ENCODE measurements at regions not wholly inside any gene's neighbourhood (a gene's known extent, or its start where the extent isn't known, plus 50 kb on each side); places are given as distances from the start of the nearest gene placed in this dataset.

- no peak overlapping the region for H3K27ac Mint-ChIP-seq
- no peaks in the 10 kb centered on the region for H3K9me3 Mint-ChIP-seq
- ATAC-seq (no peak), DNase-seq (no peak)
- H3K27me3 Mint-ChIP-seq = peaks cover 17% of the 10 kb centered on the region
- no peak overlapping the region for H3K4me3 Mint-ChIP-seq
- no peaks in the 10 kb centered on the region for H3K4me1 Mint-ChIP-seq
Observed at GRCh38 chr11:33646629-33647028, 54.0 kb downstream of the C11orf91 start.

GRCh38 chr11:33646168-33646567 is 54.5 kb downstream of the C11orf91 start:
- Mint-ChIP-seq H3K9me3 (no peaks in the 10 kb centered on the region), H3K27me3 (peaks cover 15% of the 10 kb centered on the region)

DNA sequence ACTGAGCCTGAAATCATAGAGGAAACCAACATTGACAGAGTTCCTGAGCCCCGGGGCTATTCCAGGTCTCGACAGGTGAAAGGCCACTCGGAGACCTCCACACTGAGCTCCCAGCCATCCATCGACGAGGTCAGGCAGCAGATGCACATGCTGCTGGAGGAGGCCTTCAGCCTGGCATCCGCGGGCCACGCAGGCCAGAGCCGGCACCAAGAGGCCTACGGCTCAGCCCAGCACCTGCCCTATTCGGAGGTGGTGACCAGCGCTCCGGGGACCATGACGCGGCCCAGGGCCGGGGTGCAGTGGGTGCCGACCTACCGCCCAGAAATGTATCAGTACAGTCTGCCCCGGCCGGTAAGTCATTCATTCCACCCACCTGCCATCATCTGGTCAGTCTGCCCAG is 54.9 kb downstream of the C11orf91 start:
- no peaks in the 10 kb centered on the region for H3K9me3 Mint-ChIP-seq
- no peak for ATAC-seq

More at GRCh38 chr11:33646168-33646567, 54.5 kb downstream of the C11orf91 start:
- Mint-ChIP-seq H3K27ac (no peak overlapping the region), H3K4me1 (no peaks in the 10 kb centered on the region), H3K4me3 (no peak overlapping the region)
- ATAC-seq (no peak), DNase-seq (no peak)

GRCh38 chr11:33643167-33643824 is 57.3 kb downstream of the C11orf91 start:
- ATAC-seq (no peak), DNase-seq (no peak)
- H3K27me3 Mint-ChIP-seq = peaks cover 7% of the 10 kb centered on the region
- H3K9me3 Mint-ChIP-seq = no peaks in the 10 kb centered on the region
- H3K4me1 Mint-ChIP-seq = no peaks in the 10 kb centered on the region
- no peak overlapping the region for H3K4me3 Mint-ChIP-seq
- no peak overlapping the region for H3K27ac Mint-ChIP-seq

More for the DNA sequence above, 54.9 kb downstream of the C11orf91 start:
- Mint-ChIP-seq H3K4me3 (no peak overlapping the region), H3K4me1 (no peaks in the 10 kb centered on the region), H3K27me3 (peaks cover 12% of the 10 kb centered on the region), H3K27ac (no peak overlapping the region)
- DNase-seq = no peak

DNA sequence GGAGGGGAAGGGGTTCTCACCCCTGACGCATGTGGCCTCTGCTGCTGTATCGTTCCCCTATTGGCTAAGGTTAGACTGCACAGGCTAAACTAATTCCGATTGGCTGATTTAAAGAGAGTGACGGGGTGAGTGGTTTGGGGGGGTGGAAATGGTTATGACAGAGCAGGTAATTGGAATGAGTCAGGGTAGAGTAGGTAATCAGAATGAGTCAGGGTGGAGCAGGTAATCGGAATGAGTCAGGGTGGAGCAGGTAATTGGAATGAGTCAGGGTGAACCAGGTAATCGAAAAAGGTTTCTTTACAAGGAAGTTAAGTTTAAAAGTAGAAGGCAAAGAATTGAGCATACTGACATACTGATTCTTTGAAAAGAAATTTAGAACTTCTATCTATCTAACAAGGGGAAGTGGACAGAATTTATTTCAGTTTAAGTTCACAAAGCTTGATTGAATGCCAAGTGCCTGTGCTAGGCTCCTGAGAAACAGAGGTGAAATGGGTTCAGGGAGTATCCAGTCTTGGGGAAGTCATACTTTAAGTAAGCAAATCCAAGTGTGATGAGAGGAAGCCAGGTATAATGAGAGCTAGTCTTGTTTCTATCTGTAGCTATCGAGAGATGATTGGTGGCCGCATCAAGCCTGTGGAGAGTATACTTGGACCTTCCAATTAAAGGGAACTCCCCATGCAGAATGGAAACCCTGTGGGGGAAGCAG is 58.0 kb downstream of the C11orf91 start:
- Mint-ChIP-seq H3K27me3 (peaks cover 7% of the 10 kb centered on the region), H3K4me3 (no peak overlapping the region), H3K27ac (no peak overlapping the region), H3K9me3 (peaks cover 0 to 5% of the 10 kb centered on the region in 2 donors), H3K4me1 (no peaks in the 10 kb centered on the region)
- DNase-seq = no peak
- ATAC-seq = no peak

DNA sequence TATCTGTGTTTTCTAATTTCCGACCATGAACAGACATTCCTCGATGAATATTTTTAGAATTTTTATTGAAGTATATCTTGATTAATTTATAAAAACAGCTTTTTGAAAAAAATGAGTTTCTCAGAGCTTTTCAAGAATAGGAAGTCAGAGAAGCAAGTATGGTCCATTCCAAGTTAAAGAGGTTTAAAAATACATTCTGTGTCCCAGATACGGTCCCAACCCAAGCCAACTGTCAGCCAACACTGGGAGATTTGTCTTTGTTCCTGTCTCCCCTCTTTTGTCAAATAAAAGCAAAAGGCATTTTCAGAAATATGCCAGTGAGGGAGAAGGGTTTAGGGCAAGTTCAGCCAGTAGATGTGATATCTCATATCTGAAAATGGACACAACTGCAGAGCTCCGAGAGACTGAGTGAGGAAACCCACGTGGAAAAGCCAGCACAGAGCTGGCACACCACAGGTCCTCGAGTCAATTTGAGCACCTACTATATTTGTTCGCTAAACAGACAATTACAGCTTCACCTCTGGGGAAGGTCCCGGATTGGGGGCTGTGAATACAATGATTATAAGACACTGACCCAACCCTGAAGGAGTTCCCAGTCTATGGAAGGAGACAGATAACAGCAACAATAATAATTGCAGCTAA is 59.8 kb downstream of the C11orf91 start:
- no peak overlapping the region for H3K4me3 Mint-ChIP-seq
- DNase-seq (no peak), ATAC-seq (no peak)
- H3K9me3 Mint-ChIP-seq = peaks cover 0 to 5% of the 10 kb centered on the region in 2 donors
- H3K27me3 Mint-ChIP-seq = peaks cover 7% of the 10 kb centered on the region
- H3K27ac Mint-ChIP-seq = no peak overlapping the region
- H3K4me1 Mint-ChIP-seq = no peaks in the 10 kb centered on the region

DNA sequence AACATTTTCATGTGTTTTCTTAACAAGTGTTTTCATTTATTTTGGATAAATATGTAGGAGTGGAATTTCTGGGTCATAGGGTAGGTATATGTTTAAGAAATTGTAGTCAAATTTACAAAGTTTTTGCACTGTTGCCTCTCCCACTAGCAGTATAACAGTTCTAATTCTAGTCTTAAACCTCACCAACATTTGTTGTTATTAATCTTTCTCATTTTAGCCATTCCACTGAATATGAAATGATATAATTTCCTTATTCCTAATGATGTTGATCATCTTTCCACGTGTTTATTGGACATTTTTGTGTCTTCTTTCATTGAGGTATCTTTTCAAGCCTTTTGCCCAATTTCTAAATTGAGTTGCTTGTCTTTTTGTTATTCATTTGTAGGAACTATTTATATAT is 62.0 kb downstream of the C11orf91 start:
- H3K27me3 Mint-ChIP-seq = peaks cover 6% of the 10 kb centered on the region
- H3K4me1 Mint-ChIP-seq = no peaks in the 10 kb centered on the region
- no peak for DNase-seq

DNA sequence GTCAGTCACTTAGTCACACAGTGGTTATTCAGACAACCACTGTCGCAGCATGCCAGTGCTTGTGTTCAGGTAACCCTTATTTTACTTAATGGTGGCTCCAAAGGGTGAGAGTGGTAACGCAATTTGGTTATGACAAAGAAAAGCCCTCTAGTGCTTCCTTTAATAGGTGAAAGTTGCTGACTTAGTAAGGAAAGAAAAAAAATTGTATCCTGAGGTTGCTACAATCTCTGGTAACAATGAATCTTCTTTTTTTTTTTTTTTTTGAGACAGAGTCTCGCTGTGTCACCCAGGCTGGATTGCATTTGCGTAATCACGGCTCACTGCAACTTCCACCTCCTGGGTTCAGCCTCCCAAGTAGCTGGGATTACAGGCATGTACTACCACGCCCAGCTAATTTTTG is 64.5 kb downstream of the C11orf91 start:
- Mint-ChIP-seq H3K9me3 (peaks cover 5% of the 10 kb centered on the region in 2 donors), H3K27me3 (peaks cover 24% of the 10 kb centered on the region), H3K4me1 (no peaks in the 10 kb centered on the region), H3K27ac (no peak overlapping the region), H3K4me3 (no peak overlapping the region)
- ATAC-seq (no peak), DNase-seq (no peak)

More for the DNA sequence above, 62.0 kb downstream of the C11orf91 start:
- H3K27ac Mint-ChIP-seq = no peak overlapping the region
- no peak overlapping the region for H3K4me3 Mint-ChIP-seq
- ATAC-seq = no peak
- peaks cover 0 to 5% of the 10 kb centered on the region in 2 donors for H3K9me3 Mint-ChIP-seq

GRCh38 chr11:33635161-33635560 is 65.5 kb downstream of the C11orf91 start:
- Mint-ChIP-seq H3K9me3 (peaks cover 5 to 12% of the 10 kb centered on the region in 2 donors), H3K27me3 (peaks cover 26% of the 10 kb centered on the region), H3K4me1 (no peaks in the 10 kb centered on the region), H3K4me3 (no peak overlapping the region), H3K27ac (no peak overlapping the region)
- ATAC-seq = no peak
- DNase-seq = no peak

GRCh38 chr11:33634291-33634834 is 66.3 kb downstream of the C11orf91 start:
- Mint-ChIP-seq H3K27me3 (peaks cover 26% of the 10 kb centered on the region), H3K4me3 (no peak overlapping the region), H3K27ac (no peak overlapping the region), H3K9me3 (peaks cover 5 to 12% of the 10 kb centered on the region in 2 donors), H3K4me1 (no peaks in the 10 kb centered on the region)
- no peak for ATAC-seq
- no peak for DNase-seq

GRCh38 chr11:33633251-33634003 is 67.2 kb downstream of the C11orf91 start:
- H3K4me3 Mint-ChIP-seq = no peak overlapping the region
- peaks cover 5 to 12% of the 10 kb centered on the region in 2 donors for H3K9me3 Mint-ChIP-seq
- peaks cover 26% of the 10 kb centered on the region for H3K27me3 Mint-ChIP-seq
- no peak overlapping the region for H3K27ac Mint-ChIP-seq
- ATAC-seq (no peak), DNase-seq (no peak)
- H3K4me1 Mint-ChIP-seq = no peaks in the 10 kb centered on the region

- no peak for DNase-seq
- no peak for ATAC-seq
- Mint-ChIP-seq H3K27ac (no peak overlapping the region), H3K4me3 (no peak overlapping the region), H3K4me1 (no peaks in the 10 kb centered on the region), H3K27me3 (peaks cover 26% of the 10 kb centered on the region), H3K9me3 (peaks cover 0 to 12% of the 10 kb centered on the region in 2 donors)
Observed at GRCh38 chr11:33631749-33632091, 68.9 kb downstream of the C11orf91 start.

GRCh38 chr11:33630936-33631748 is 69.5 kb downstream of the C11orf91 start:
- Mint-ChIP-seq H3K9me3 (peaks cover 0 to 12% of the 10 kb centered on the region in 2 donors), H3K27ac (no peak overlapping the region), H3K4me1 (no peaks in the 10 kb centered on the region), H3K4me3 (no peak overlapping the region), H3K27me3 (peaks cover 26% of the 10 kb centered on the region)
- ATAC-seq (no peak), DNase-seq (no peak)

GRCh38 chr11:33624083-33624482 is 76.5 kb downstream of the C11orf91 start:
- Mint-ChIP-seq H3K4me3 (no peak overlapping the region), H3K4me1 (no peaks in the 10 kb centered on the region), H3K27me3 (no peaks in the 10 kb centered on the region), H3K27ac (no peak overlapping the region), H3K9me3 (no peaks in the 10 kb centered on the region)
- DNase-seq = no peak
- ATAC-seq = no peak

GRCh38 chr11:33622806-33623205 is 77.8 kb downstream of the C11orf91 start:
- DNase-seq (no peak), ATAC-seq (no peak)
- Mint-ChIP-seq H3K27me3 (no peaks in the 10 kb centered on the region), H3K27ac (no peak overlapping the region), H3K4me1 (no peaks in the 10 kb centered on the region), H3K9me3 (no peaks in the 10 kb centered on the region), H3K4me3 (no peak overlapping the region)

All from stimulated activated naive CD8-positive, alpha-beta T cell treated with anti-CD3 and anti-CD28 coated beads, Interleukin-15, amount 100 ng/mL, for 72 hours (primary cell).